Smooth muscle cell (in vitro differentiated cells): ENCODE measurements at regions not wholly inside any gene's neighbourhood (a gene's known extent, or its start where the extent isn't known, plus 50 kb on each side); places are given as distances from the start of the nearest gene placed in this dataset.

Experiments used
- DNase-seq: peaks from one replicate; lab custom pipeline; 2025; ENCODE audit not compliant: unreplicated experiment; lab: John Stamatoyannopoulos, UW
- H2AFZ ChIP-seq: fragments of 200-600 bp; sonication (generic); 2 replicates; pipeline ENCODE4 v1.6.0; 2016; ENCODE audit warnings: antibody characterized with exemption, low read depth, mild to moderate bottlenecking
- H3F3A ChIP-seq: fragments of 200-600 bp; sonication (generic); 2 replicates; pipeline ENCODE4 v1.6.0; 2017; ENCODE audit warnings: antibody characterized with exemption, low read depth
- H3K27ac ChIP-seq: fragments of 200-600 bp; sonication (generic); 2 replicates; pipeline ENCODE4 v1.5.1; 2016; ENCODE audit warnings: low read depth, mild to moderate bottlenecking
- H3K27me3 ChIP-seq: fragments of 200-600 bp; sonication (generic); 2 replicates; pipeline ENCODE4 v1.6.1; 2016; ENCODE audit warnings: low read depth, mild to moderate bottlenecking
- H3K36me3 ChIP-seq: fragments of 200-600 bp; sonication (generic); 2 replicates; pipeline ENCODE4 v1.5.1; 2016; ENCODE audit warnings: low read depth
- H3K4me1 ChIP-seq: fragments of 200-600 bp; sonication (generic); 2 replicates; pipeline ENCODE4 v1.5.1; 2016; ENCODE audit warnings: low read depth
- H3K4me2 ChIP-seq: fragments of 200-600 bp; sonication (generic); 2 replicates; pipeline ENCODE4 v1.6.0; 2016; ENCODE audit warnings: mild to moderate bottlenecking
- H3K4me3 ChIP-seq: fragments of 200-600 bp; sonication (generic); 2 replicates; pipeline ENCODE4 v1.5.1; 2016; ENCODE audit warnings: mild to moderate bottlenecking
- H3K79me2 ChIP-seq: fragments of 200-600 bp; sonication (generic); 2 replicates; pipeline ENCODE4 v1.6.0; 2016; ENCODE audit warnings: low read depth, mild to moderate bottlenecking
- H3K9ac ChIP-seq: fragments of 200-600 bp; sonication (generic); 2 replicates; pipeline ENCODE4 v1.6.0; 2016; ENCODE audit warnings: low read depth
- H3K9me3 ChIP-seq: fragments of 200-600 bp; sonication (generic); replicated peaks from 2 replicates; pipeline ENCODE4 v1.5.1; 2016; ENCODE audit warnings: low read depth
- H4K20me1 ChIP-seq: fragments of 200-600 bp; sonication (generic); 2 replicates; pipeline ENCODE4 v1.6.0; 2016; ENCODE audit warnings: low read depth
- CTCF ChIP-seq: fragments of 200-600 bp; sonication (generic); IDR thresholded peaks from 2 replicates; pipeline ENCODE4 v1.5.1; 2017; ENCODE audit warnings: borderline replicate concordance, mild to moderate bottlenecking, antibody characterized with exemption; ENCODE audit not compliant: insufficient read depth, poor library complexity, severe bottlenecking
- WGBS: methylation state at CpG from one replicate; pipeline ENCODE4 v1.1.7; 2016; ENCODE audit warnings: low lambda C conversion rate; 5-methylcytosine and 5-hydroxymethylcytosine counted together

GRCh38 chr2:12096051-12096787 is 349.8 kb downstream of the LPIN1 start:
- Histone ChIP-seq H3K4me3 (no peak overlapping the region), H2AFZ (no peak overlapping the region), H3K9me3 (no peaks in the 10 kb centered on the region), H3K27ac (no peak overlapping the region), H3F3A (no peaks in the 10 kb centered on the region), H3K27me3 (no peaks in the 10 kb centered on the region), H3K4me2 (no peak overlapping the region), H4K20me1 (no peaks in the 10 kb centered on the region), H3K9ac (no peak overlapping the region), H3K4me1 (no peaks in the 10 kb centered on the region), H3K79me2 (no peaks in the 10 kb centered on the region), H3K36me3 (no peaks in the 10 kb centered on the region)
- no peak for TF ChIP-seq CTCF
- 68% methylated on average over 12 of the region's 12 CpGs for WGBS
- no peak for DNase-seq

GRCh38 chr2:12096788-12097449 is 350.5 kb downstream of the LPIN1 start:
- WGBS, result 76% methylated on average over 7 of the region's 7 CpGs
- TF ChIP-seq CTCF, result no peak
- H3K36me3 ChIP-seq, result no peaks in the 10 kb centered on the region

GRCh38 chr2:12097859-12098258 is 351.4 kb downstream of the LPIN1 start:
- H3K9ac ChIP-seq, result no peak overlapping the region
- H3K79me2 ChIP-seq, result no peaks in the 10 kb centered on the region
- TF ChIP-seq CTCF, result no peak
- no peaks in the 10 kb centered on the region for H3K27me3 ChIP-seq
- no peaks in the 10 kb centered on the region for H3K9me3 ChIP-seq
- H4K20me1 ChIP-seq, result no peaks in the 10 kb centered on the region
- no peaks in the 10 kb centered on the region for H3F3A ChIP-seq
- 95% methylated on average over 7 of the region's 7 CpGs for WGBS
- H3K4me2 ChIP-seq, result no peak overlapping the region
- no peak overlapping the region for H2AFZ ChIP-seq
- H3K27ac ChIP-seq, result no peak overlapping the region
- H3K36me3 ChIP-seq, result no peaks in the 10 kb centered on the region
- no peaks in the 10 kb centered on the region for H3K4me1 ChIP-seq
- DNase-seq, result no peak
- no peak overlapping the region for H3K4me3 ChIP-seq

More at GRCh38 chr2:12096788-12097449, 350.5 kb downstream of the LPIN1 start:
- Histone ChIP-seq H3K79me2 (no peaks in the 10 kb centered on the region), H3F3A (no peaks in the 10 kb centered on the region), H3K4me2 (no peak overlapping the region), H3K9me3 (no peaks in the 10 kb centered on the region), H2AFZ (no peak overlapping the region), H3K4me1 (no peaks in the 10 kb centered on the region), H3K27me3 (no peaks in the 10 kb centered on the region), H3K9ac (no peak overlapping the region), H3K27ac (no peak overlapping the region), H3K4me3 (no peak overlapping the region), H4K20me1 (no peaks in the 10 kb centered on the region)
- no peak for DNase-seq

- WGBS, result 88% methylated on average over 3 of the region's 3 CpGs
These were observed 352.9 kb downstream of the LPIN1 start for GRCh38 chr2:12099374-12099773.

More at GRCh38 chr2:12099374-12099773, 352.9 kb downstream of the LPIN1 start:
- no peaks in the 10 kb centered on the region for H3F3A ChIP-seq
- no peak for DNase-seq
- no peaks in the 10 kb centered on the region for H3K36me3 ChIP-seq
- no peak overlapping the region for H3K9ac ChIP-seq
- H4K20me1 ChIP-seq, result no peaks in the 10 kb centered on the region
- no peak overlapping the region for H3K4me2 ChIP-seq
- H3K4me3 ChIP-seq, result no peak overlapping the region
- no peaks in the 10 kb centered on the region for H3K9me3 ChIP-seq
- H3K27me3 ChIP-seq, result no peaks in the 10 kb centered on the region
- no peaks in the 10 kb centered on the region for H3K79me2 ChIP-seq
- no peaks in the 10 kb centered on the region for H3K4me1 ChIP-seq
- H3K27ac ChIP-seq, result no peak overlapping the region
- no peak for TF ChIP-seq CTCF
- H2AFZ ChIP-seq, result no peak overlapping the region
